GM23338 (cell line): ENCODE measurements at regions not wholly inside any gene's neighbourhood (a gene's known extent, or its start where the extent isn't known, plus 50 kb on each side); places are given as distances from the start of the nearest gene placed in this dataset.

Experiments
- ATAC-seq: fragments of 200-7000 bp; cut with Tn5 transposase; 3 replicates; pipeline ENCODE4 v1.9.1; 2020
- DNase-seq: peaks from one replicate; pipeline ENCODE4 v3.0.0-alpha.2; 2015; ENCODE audit warnings: low spot score
- H2AFZ ChIP-seq: fragments of 200-600 bp; sonication (generic); 2 replicates; pipeline ENCODE4 v1.8.0; 2016; ENCODE audit warnings: antibody characterized with exemption, mild to moderate bottlenecking, moderate library complexity
- H3F3A ChIP-seq: fragments of 200-600 bp; sonication (generic); replicated peaks from 2 replicates; pipeline ENCODE4 v1.8.0; 2017; ENCODE audit warnings: antibody characterized with exemption, mixed run types, low read depth
- H3K27ac ChIP-seq: fragments of 200-600 bp; sonication (generic); 2 replicates; pipeline ENCODE4 v1.6.1; 2016; ENCODE audit warnings: low read depth
- H3K27me3 ChIP-seq: fragments of 200-600 bp; sonication (generic); 2 replicates; pipeline ENCODE4 v1.8.0; 2016; ENCODE audit warnings: mild to moderate bottlenecking, mixed run types, moderate library complexity; ENCODE audit not compliant: insufficient read depth
- H3K36me3 ChIP-seq: fragments of 200-600 bp; sonication (generic); 2 replicates; pipeline ENCODE4 v1.8.0; 2016; ENCODE audit warnings: mild to moderate bottlenecking; ENCODE audit not compliant: insufficient read depth
- H3K4me1 ChIP-seq: fragments of 200-600 bp; sonication (generic); 2 replicates; pipeline ENCODE4 v1.8.0; 2016; ENCODE audit warnings: mild to moderate bottlenecking, moderate library complexity; ENCODE audit not compliant: insufficient read depth
- H3K4me2 ChIP-seq: fragments of 200-600 bp; sonication (generic); 2 replicates; pipeline ENCODE4 v1.7.1; 2017; ENCODE audit warnings: mixed run types
- H3K4me3 ChIP-seq: fragments of 200-600 bp; sonication (generic); 2 replicates; pipeline ENCODE4 v1.6.1; 2016; ENCODE audit warnings: mixed run types
- H3K79me2 ChIP-seq: fragments of 200-600 bp; sonication (generic); replicated peaks from 2 replicates; pipeline ENCODE4 v1.8.0; 2017; ENCODE audit warnings: mild to moderate bottlenecking; ENCODE audit not compliant: insufficient read depth
- H3K9me2 ChIP-seq: fragments of 200-600 bp; sonication (generic); 2 replicates; pipeline ENCODE4 v1.8.0; 2017; ENCODE audit not compliant: insufficient read depth
- H4K20me1 ChIP-seq: fragments of 200-600 bp; sonication (generic); replicated peaks from 2 replicates; pipeline ENCODE4 v1.8.0; 2017; ENCODE audit warnings: mild to moderate bottlenecking; ENCODE audit not compliant: insufficient read depth
- H3K27ac Mint-ChIP-seq: 2 replicates; pipeline ENCODE4 v1.8.0; 2020; ENCODE audit warnings: inconsistent platforms, mild to moderate bottlenecking, moderate library complexity, mixed read lengths
- H3K27me3 Mint-ChIP-seq: 3 replicates; pipeline ENCODE4 v1.8.0; 2022; ENCODE audit warnings: low read depth, mild to moderate bottlenecking, moderate library complexity, mixed read lengths, inconsistent platforms; ENCODE audit not compliant: insufficient read depth, poor library complexity
- H3K36me3 Mint-ChIP-seq: 3 replicates; pipeline ENCODE4 v1.8.0; 2021; ENCODE audit warnings: low read depth, mild to moderate bottlenecking, inconsistent platforms, moderate library complexity, mixed read lengths
- H3K4me1 Mint-ChIP-seq: 3 replicates; pipeline ENCODE4 v1.8.0; 2020; ENCODE audit warnings: mild to moderate bottlenecking, inconsistent platforms, mixed read lengths
- H3K4me3 Mint-ChIP-seq: 3 replicates; pipeline ENCODE4 v1.8.0; 2021; ENCODE audit warnings: moderate library complexity, mild to moderate bottlenecking, inconsistent platforms, mixed read lengths
- H3K9me3 Mint-ChIP-seq: 3 replicates; pipeline ENCODE4 v1.8.0; 2020; ENCODE audit warnings: moderate library complexity, mild to moderate bottlenecking, inconsistent platforms, mixed read lengths
- CREB1 ChIP-seq: fragments of 250-450 bp; sonication (Bioruptor Pico); IDR thresholded peaks from 2 replicates; pipeline ENCODE4 v1.5.0; 2020; ENCODE audit warnings: low read depth, mild to moderate bottlenecking, moderate library complexity
- EZH2 ChIP-seq: fragments of 200-600 bp; sonication (generic); IDR thresholded peaks from one replicate; pipeline ENCODE4 v1.8.0; 2017; ENCODE audit warnings: antibody characterized with exemption, mild to moderate bottlenecking, low read depth; ENCODE audit not compliant: unreplicated experiment
- EZH2phosphoT487 ChIP-seq: fragments of 200-600 bp; sonication (generic); IDR thresholded peaks from one replicate; pipeline ENCODE4 v1.8.1; 2018; ENCODE audit warnings: antibody characterized with exemption; ENCODE audit not compliant: unreplicated experiment
- JUNB ChIP-seq: IDR thresholded peaks from one replicate; pipeline ENCODE4 v1.6.1; 2016; ENCODE audit warnings: antibody characterized with exemption; ENCODE audit not compliant: unreplicated experiment
- NANOG ChIP-seq: IDR thresholded peaks from 2 replicates; pipeline ENCODE4 v1.6.1; 2016; ENCODE audit warnings: antibody characterized with exemption, borderline replicate concordance
- POLR2AphosphoS5 ChIP-seq: IDR thresholded peaks from 2 replicates; pipeline ENCODE4 v1.6.1; 2016; ENCODE audit warnings: antibody characterized with exemption, low read depth
- STAT1 ChIP-seq: IDR thresholded peaks from one replicate; pipeline ENCODE4 v1.6.1; 2016; ENCODE audit warnings: antibody characterized with exemption; ENCODE audit not compliant: unreplicated experiment
- ZNF114 ChIP-seq: fragments of 250-450 bp; sonication (Bioruptor Pico); IDR thresholded peaks from 2 replicates; pipeline ENCODE4 v1.5.0; 2020; ENCODE audit warnings: mild to moderate bottlenecking, moderate library complexity
- ZNF331 ChIP-seq: fragments of 250-450 bp; sonication (Bioruptor Pico); IDR thresholded peaks from 2 replicates; pipeline ENCODE4 v1.5.0; 2020; ENCODE audit warnings: low read depth, mild to moderate bottlenecking, moderate library complexity
- TF ChIP-seq, protein P1 (sequence below): IDR thresholded peaks from one replicate; pipeline ENCODE4 v1.6.1; 2018; ENCODE audit warnings: antibody characterized with exemption; ENCODE audit not compliant: unreplicated experiment
- TF ChIP-seq, protein P2 (sequence below): fragments of 250-450 bp; sonication (Bioruptor Pico); IDR thresholded peaks from 2 replicates; pipeline ENCODE4 v1.5.0; 2020; ENCODE audit warnings: mild to moderate bottlenecking, moderate library complexity
- TF ChIP-seq, protein P3 (sequence below): IDR thresholded peaks from 2 replicates; pipeline ENCODE4 v1.6.1; 2016; ENCODE audit warnings: antibody characterized with exemption
- TF ChIP-seq, protein P4 (sequence below), 2 experiments: fragments of 200-600 bp in 1 of 2; sonication (generic) in 1 of 2; conservative IDR thresholded peaks; 2 replicates each; pipeline versions ENCODE4 v1.5.1 to v1.6.1; 2016 to 2017; ENCODE audit warnings: antibody characterized with exemption in 2 of 2, low read depth in 2 of 2, mild to moderate bottlenecking in 2 of 2, moderate library complexity in 1 of 2

GRCh38 chr5:40238066-40238745 lies 441.5 kb upstream of the PTGER4 start:
- Histone ChIP-seq H3K27ac (no peak overlapping the region), H3F3A (no peaks in the 10 kb centered on the region), H3K4me2 (no peak overlapping the region), H3K4me3 (no peak overlapping the region), H3K9me2 (peaks cover 13% of the 10 kb centered on the region), H3K4me1 (no peaks in the 10 kb centered on the region), H3K27me3 (no peaks in the 10 kb centered on the region), H3K79me2 (no peaks in the 10 kb centered on the region), H4K20me1 (no peaks in the 10 kb centered on the region), H2AFZ (no peak overlapping the region), H3K36me3 (no peaks in the 10 kb centered on the region)
- Mint-ChIP-seq H3K27me3 (no peaks in the 10 kb centered on the region), H3K4me1 (no peaks in the 10 kb centered on the region; the same call in 2 of the 3 replicates), H3K27ac (no peak overlapping the region), H3K9me3 (peaks cover 7% of the 10 kb centered on the region; the same call in 2 of the 3 replicates), H3K4me3 (no peak overlapping the region), H3K36me3 (no peaks in the 10 kb centered on the region; the same call in 2 of the 3 replicates)
- DNase-seq: no peak
- TF ChIP-seq CREB1 (no peak), EZH2phosphoT487 (no peak), STAT1 (no peak), ZNF331 (CRISPR knock-in tag) (no peak), EZH2 (no peak), NANOG (no peak), POLR2AphosphoS5 (no peak), ZNF114 (CRISPR knock-in tag) (no peak), JUNB (no peak)
- TF ChIP-seq, protein P1, sequence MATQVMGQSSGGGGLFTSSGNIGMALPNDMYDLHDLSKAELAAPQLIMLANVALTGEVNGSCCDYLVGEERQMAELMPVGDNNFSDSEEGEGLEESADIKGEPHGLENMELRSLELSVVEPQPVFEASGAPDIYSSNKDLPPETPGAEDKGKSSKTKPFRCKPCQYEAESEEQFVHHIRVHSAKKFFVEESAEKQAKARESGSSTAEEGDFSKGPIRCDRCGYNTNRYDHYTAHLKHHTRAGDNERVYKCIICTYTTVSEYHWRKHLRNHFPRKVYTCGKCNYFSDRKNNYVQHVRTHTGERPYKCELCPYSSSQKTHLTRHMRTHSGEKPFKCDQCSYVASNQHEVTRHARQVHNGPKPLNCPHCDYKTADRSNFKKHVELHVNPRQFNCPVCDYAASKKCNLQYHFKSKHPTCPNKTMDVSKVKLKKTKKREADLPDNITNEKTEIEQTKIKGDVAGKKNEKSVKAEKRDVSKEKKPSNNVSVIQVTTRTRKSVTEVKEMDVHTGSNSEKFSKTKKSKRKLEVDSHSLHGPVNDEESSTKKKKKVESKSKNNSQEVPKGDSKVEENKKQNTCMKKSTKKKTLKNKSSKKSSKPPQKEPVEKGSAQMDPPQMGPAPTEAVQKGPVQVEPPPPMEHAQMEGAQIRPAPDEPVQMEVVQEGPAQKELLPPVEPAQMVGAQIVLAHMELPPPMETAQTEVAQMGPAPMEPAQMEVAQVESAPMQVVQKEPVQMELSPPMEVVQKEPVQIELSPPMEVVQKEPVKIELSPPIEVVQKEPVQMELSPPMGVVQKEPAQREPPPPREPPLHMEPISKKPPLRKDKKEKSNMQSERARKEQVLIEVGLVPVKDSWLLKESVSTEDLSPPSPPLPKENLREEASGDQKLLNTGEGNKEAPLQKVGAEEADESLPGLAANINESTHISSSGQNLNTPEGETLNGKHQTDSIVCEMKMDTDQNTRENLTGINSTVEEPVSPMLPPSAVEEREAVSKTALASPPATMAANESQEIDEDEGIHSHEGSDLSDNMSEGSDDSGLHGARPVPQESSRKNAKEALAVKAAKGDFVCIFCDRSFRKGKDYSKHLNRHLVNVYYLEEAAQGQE: no peak
- TF ChIP-seq, protein P2, sequence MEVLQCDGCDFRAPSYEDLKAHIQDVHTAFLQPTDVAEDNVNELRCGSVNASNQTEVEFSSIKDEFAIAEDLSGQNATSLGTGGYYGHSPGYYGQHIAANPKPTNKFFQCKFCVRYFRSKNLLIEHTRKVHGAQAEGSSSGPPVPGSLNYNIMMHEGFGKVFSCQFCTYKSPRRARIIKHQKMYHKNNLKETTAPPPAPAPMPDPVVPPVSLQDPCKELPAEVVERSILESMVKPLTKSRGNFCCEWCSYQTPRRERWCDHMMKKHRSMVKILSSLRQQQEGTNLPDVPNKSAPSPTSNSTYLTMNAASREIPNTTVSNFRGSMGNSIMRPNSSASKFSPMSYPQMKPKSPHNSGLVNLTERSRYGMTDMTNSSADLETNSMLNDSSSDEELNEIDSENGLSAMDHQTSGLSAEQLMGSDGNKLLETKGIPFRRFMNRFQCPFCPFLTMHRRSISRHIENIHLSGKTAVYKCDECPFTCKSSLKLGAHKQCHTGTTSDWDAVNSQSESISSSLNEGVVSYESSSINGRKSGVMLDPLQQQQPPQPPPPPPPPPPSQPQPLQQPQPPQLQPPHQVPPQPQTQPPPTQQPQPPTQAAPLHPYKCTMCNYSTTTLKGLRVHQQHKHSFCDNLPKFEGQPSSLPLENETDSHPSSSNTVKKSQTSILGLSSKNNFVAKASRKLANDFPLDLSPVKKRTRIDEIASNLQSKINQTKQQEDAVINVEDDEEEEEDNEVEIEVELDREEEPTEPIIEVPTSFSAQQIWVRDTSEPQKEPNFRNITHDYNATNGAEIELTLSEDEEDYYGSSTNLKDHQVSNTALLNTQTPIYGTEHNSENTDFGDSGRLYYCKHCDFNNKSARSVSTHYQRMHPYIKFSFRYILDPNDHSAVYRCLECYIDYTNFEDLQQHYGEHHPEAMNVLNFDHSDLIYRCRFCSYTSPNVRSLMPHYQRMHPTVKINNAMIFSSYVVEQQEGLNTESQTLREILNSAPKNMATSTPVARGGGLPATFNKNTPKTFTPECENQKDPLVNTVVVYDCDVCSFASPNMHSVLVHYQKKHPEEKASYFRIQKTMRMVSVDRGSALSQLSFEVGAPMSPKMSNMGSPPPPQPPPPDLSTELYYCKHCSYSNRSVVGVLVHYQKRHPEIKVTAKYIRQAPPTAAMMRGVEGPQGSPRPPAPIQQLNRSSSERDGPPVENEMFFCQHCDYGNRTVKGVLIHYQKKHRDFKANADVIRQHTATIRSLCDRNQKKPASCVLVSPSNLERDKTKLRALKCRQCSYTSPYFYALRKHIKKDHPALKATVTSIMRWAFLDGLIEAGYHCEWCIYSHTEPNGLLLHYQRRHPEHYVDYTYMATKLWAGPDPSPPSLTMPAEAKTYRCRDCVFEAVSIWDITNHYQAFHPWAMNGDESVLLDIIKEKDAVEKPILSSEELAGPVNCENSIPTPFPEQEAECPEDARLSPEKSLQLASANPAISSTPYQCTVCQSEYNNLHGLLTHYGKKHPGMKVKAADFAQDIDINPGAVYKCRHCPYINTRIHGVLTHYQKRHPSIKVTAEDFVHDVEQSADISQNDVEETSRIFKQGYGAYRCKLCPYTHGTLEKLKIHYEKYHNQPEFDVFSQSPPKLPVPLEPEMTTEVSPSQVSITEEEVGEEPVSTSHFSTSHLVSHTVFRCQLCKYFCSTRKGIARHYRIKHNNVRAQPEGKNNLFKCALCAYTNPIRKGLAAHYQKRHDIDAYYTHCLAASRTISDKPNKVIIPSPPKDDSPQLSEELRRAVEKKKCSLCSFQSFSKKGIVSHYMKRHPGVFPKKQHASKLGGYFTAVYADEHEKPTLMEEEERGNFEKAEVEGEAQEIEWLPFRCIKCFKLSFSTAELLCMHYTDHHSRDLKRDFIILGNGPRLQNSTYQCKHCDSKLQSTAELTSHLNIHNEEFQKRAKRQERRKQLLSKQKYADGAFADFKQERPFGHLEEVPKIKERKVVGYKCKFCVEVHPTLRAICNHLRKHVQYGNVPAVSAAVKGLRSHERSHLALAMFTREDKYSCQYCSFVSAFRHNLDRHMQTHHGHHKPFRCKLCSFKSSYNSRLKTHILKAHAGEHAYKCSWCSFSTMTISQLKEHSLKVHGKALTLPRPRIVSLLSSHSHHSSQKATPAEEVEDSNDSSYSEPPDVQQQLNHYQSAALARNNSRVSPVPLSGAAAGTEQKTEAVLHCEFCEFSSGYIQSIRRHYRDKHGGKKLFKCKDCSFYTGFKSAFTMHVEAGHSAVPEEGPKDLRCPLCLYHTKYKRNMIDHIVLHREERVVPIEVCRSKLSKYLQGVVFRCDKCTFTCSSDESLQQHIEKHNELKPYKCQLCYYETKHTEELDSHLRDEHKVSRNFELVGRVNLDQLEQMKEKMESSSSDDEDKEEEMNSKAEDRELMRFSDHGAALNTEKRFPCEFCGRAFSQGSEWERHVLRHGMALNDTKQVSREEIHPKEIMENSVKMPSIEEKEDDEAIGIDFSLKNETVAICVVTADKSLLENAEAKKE (CRISPR knock-in tag): no peak
- TF ChIP-seq, protein P3, sequence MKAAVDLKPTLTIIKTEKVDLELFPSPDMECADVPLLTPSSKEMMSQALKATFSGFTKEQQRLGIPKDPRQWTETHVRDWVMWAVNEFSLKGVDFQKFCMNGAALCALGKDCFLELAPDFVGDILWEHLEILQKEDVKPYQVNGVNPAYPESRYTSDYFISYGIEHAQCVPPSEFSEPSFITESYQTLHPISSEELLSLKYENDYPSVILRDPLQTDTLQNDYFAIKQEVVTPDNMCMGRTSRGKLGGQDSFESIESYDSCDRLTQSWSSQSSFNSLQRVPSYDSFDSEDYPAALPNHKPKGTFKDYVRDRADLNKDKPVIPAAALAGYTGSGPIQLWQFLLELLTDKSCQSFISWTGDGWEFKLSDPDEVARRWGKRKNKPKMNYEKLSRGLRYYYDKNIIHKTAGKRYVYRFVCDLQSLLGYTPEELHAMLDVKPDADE: no peak
- TF ChIP-seq, protein P4, sequence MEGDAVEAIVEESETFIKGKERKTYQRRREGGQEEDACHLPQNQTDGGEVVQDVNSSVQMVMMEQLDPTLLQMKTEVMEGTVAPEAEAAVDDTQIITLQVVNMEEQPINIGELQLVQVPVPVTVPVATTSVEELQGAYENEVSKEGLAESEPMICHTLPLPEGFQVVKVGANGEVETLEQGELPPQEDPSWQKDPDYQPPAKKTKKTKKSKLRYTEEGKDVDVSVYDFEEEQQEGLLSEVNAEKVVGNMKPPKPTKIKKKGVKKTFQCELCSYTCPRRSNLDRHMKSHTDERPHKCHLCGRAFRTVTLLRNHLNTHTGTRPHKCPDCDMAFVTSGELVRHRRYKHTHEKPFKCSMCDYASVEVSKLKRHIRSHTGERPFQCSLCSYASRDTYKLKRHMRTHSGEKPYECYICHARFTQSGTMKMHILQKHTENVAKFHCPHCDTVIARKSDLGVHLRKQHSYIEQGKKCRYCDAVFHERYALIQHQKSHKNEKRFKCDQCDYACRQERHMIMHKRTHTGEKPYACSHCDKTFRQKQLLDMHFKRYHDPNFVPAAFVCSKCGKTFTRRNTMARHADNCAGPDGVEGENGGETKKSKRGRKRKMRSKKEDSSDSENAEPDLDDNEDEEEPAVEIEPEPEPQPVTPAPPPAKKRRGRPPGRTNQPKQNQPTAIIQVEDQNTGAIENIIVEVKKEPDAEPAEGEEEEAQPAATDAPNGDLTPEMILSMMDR (conservative IDR thresholded peaks at IDR 0.05; ENCODE audit: low read depth in 2 of 2): no peak
- no peak for ATAC-seq
